KG1 (cell line): ENCODE measurements at regions not wholly inside any gene's neighbourhood (a gene's known extent, or its start where the extent isn't known, plus 50 kb on each side); places are given as distances from the start of the nearest gene placed in this dataset.

Experiments used
- DNase-seq: peaks from one replicate; lab custom pipeline; 2025; lab: John Stamatoyannopoulos, UW

- no peak for DNase-seq
Observed at GRCh38 chr5:118044169-118044568, 944.2 kb downstream of the DTWD2 start.

GRCh38 chr5:118043531-118043930 is 944.8 kb downstream of the DTWD2 start:
- no peak for DNase-seq

- no peak for DNase-seq
Observed at GRCh38 chr5:118042076-118042475, 946.3 kb downstream of the DTWD2 start.

GRCh38 chr5:118040496-118040895 is 947.9 kb downstream of the DTWD2 start:
- DNase-seq, result no peak

- DNase-seq, result no peak
Observed at GRCh38 chr5:118033686-118034338, 954.5 kb downstream of the DTWD2 start.

GRCh38 chr5:118029807-118030206 is 958.5 kb downstream of the DTWD2 start:
- no peak for DNase-seq

GRCh38 chr5:118022062-118022461 is 966.3 kb downstream of the DTWD2 start:
- no peak for DNase-seq

GRCh38 chr5:118017536-118017935 is 970.8 kb downstream of the DTWD2 start:
- no peak for DNase-seq

GRCh38 chr5:118016396-118016795 is 972.0 kb downstream of the DTWD2 start:
- DNase-seq, result no peak

- no peak for DNase-seq
Observed at GRCh38 chr5:118015511-118015910, 972.8 kb downstream of the DTWD2 start.

- DNase-seq, result no peak
Observed at GRCh38 chr5:118009741-118010297, 978.5 kb downstream of the DTWD2 start.

GRCh38 chr5:118008779-118009178 is 979.6 kb downstream of the DTWD2 start:
- no peak for DNase-seq

GRCh38 chr5:118007262-118007661 is 981.1 kb downstream of the DTWD2 start:
- no peak for DNase-seq

GRCh38 chr5:118006219-118006618 is 982.1 kb downstream of the DTWD2 start:
- DNase-seq, result no peak

GRCh38 chr5:117999939-118000549 is 988.3 kb downstream of the DTWD2 start:
- DNase-seq, result no peak

GRCh38 chr5:117982691-117983090 is 1005.7 kb downstream of the DTWD2 start:
- DNase-seq, result no peak

- no peak for DNase-seq
Observed at GRCh38 chr5:117973785-117974184, 1014.6 kb downstream of the DTWD2 start.

GRCh38 chr5:117955831-117956230 is 1032.5 kb downstream of the DTWD2 start:
- no peak for DNase-seq

- no peak for DNase-seq
Observed at GRCh38 chr5:117954331-117954730, 1034.0 kb downstream of the DTWD2 start.

GRCh38 chr5:117953272-117953671 is 1035.1 kb downstream of the DTWD2 start:
- no peak for DNase-seq

GRCh38 chr5:117947836-117948235 is 1040.5 kb downstream of the DTWD2 start:
- no peak for DNase-seq

- DNase-seq, result no peak
Observed at GRCh38 chr5:117947121-117947520, 1041.2 kb downstream of the DTWD2 start.

- DNase-seq, result no peak
Observed at GRCh38 chr5:117945258-117945657, 1043.1 kb downstream of the DTWD2 start.

- no peak for DNase-seq
Observed at GRCh38 chr5:117943541-117943940, 1044.8 kb downstream of the DTWD2 start.
